GM19467 (cell line): ENCODE measurements at regions not wholly inside any gene's neighbourhood (a gene's known extent, or its start where the extent isn't known, plus 50 kb on each side); places are given as distances from the start of the nearest gene placed in this dataset.

Experiments
- ATAC-seq: cut with Tn5 transposase; IDR thresholded peaks from one replicate; pipeline ENCODE4 v1.9.1; 2021; ENCODE audit warnings: mild to moderate bottlenecking, moderate library complexity; ENCODE audit not compliant: unreplicated experiment

DNA sequence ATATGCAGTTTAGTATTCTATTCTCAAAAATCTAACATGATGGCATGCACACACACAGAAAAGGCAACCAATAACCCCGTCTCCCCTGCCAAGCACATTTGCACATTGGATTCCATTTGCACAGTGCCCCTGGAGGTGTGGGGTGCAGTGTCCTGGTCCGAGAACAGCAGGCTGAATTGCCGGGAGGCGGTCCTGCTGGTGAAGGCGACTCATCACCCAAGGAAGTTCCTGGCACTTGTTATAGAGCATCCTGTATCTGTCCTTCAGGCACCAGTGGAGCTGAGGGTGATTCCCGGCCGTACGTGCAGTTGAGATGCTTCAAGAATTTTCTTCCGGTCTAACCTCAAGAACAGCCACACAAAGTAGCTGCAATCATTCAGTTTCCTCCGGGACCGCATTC is 73.0 kb upstream of the RAB12 start:
- ATAC-seq = no peak

GRCh38 chr18:8536922-8537321 is 72.3 kb upstream of the RAB12 start:
- ATAC-seq = no peak

DNA sequence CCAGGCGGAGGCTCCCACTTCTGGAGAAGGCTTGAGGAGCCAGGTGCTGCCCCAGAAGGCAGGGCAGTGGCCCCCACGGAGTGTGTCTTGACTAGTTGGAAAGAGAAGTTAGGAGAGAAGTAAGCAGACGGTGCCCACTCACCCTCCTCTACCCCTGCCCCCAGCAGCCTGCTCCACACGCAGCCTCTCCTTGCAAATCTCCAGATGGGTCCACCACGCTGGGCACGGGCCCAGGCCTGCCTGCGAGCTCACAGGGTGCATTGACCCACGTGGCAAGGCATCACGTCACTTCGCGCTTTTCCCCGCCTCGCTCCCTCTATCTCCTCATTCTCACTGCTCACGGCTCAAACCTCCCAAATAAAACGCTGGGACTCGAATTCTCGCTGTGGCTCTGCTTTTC is 71.8 kb upstream of the RAB12 start:
- no peak for ATAC-seq

- no peak for ATAC-seq
Observed at GRCh38 chr18:8538935-8539334, 70.3 kb upstream of the RAB12 start.

DNA sequence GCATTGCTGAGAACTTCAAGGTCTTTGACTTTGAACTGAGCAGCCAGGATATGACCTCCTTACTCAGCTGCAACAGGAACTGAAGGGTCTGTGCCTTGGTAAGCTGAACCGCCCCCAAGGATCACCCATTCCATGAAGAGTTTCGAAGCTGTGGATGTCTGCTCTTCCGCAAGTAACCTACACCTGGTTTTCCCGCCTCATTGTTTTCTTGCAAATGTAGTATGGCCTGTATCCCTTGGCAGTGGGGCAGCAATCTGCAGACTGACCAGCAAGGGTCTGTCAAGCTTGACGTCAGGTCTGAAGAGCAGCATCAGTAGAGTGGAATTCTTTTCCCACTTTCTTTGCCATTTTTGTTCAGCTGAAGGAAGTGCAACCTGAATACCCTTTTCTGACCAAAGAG is 62.6 kb upstream of the RAB12 start:
- ATAC-seq = no peak

GRCh38 chr18:8548186-8548585 is 61.1 kb upstream of the RAB12 start:
- ATAC-seq = no peak

DNA sequence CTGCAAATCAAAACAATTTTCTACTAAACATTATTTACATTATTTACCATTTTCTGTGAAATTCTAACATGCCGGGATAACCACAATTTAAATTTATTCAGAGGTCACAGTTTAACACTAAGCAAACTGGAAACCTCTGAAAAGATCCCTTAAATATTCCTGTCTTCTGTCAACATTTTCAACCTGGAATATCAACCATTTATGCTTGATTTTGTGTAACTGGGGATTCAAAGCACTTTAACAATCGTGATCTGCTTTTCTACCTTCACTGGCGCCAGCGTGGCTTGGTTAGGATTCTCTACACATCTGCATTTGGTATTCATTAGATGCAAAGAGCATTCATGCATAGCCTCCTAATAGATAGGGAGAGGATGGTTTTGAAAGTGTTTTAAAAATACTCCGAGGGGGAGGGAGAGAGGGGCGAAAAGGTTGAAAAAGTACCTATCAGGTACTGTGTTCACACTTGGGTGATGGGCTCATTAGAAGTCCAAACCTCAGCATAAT is 59.9 kb upstream of the RAB12 start:
- ATAC-seq = no peak

- no peak for ATAC-seq
Observed at GRCh38 chr18:8552151-8552550, 57.1 kb upstream of the RAB12 start.

DNA sequence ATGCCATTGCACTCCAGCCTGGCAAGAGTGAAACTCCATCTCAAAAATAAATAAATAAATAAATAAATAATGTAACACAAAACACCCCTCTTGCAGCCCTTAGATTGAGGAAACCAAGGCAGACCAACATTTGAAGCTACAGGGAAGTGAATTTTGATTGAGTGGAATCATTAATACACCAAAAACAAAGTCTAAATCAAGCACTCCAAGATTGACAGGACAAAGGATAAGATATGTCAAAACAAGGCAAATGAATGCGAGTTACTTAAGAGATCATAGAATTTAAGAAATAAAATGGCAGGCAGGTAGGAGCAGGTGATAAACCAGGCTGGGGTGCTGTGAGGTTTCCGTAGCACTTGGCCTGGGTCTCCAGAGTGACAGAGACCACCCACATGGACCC is 54.9 kb upstream of the RAB12 start:
- ATAC-seq = no peak

GRCh38 chr18:8556424-8556823 is 52.8 kb upstream of the RAB12 start:
- ATAC-seq = no peak
